Uterus (tissue), 2 donors: ENCODE measurements at regions not wholly inside any gene's neighbourhood (a gene's known extent, or its start where the extent isn't known, plus 50 kb on each side); places are given as distances from the start of the nearest gene placed in this dataset.

ENCODE experiments used
- POLR2A ChIP-seq, 2 donors: fragments of 450-650 bp; IDR thresholded peaks; one replicate each; pipeline ENCODE4 v1.6.1; 2016; ENCODE audit warnings: antibody characterized with exemption in 2 of 2, mild to moderate bottlenecking in 1 of 2, moderate library complexity in 1 of 2
- TF ChIP-seq, protein P1 (sequence below), 4 experiments: fragments of 200-600 bp in 2 of 4; fragments of 450-650 bp in 2 of 4; sonication (generic) in 2 of 4; IDR thresholded peaks; one replicate each; pipeline ENCODE4 v1.5.1; 2016 to 2019; ENCODE audit warnings: antibody characterized with exemption in 4 of 4, mild to moderate bottlenecking in 2 of 4, moderate library complexity in 1 of 4

DNA sequence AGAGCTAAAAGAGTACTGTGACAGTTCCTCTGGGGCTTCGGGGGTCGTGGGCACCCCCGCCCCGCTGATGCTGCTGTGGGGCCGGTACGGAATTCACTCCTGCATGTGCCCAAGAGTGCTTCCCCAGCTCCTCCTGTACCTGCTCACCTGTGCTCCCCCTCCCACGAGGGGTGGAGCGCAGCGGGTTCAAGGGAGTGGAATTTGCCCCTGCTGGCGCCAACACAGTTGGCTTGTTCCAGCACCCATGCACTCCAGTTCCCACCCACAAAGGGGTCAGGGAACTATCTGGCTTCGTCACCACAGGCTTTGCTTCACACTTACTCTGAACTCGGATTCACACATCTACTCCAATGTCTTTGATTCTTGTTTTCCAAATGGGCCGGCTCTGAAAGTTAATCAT lies 1086.9 kb upstream of the CDH6 start:
- TF ChIP-seq, protein P1, sequence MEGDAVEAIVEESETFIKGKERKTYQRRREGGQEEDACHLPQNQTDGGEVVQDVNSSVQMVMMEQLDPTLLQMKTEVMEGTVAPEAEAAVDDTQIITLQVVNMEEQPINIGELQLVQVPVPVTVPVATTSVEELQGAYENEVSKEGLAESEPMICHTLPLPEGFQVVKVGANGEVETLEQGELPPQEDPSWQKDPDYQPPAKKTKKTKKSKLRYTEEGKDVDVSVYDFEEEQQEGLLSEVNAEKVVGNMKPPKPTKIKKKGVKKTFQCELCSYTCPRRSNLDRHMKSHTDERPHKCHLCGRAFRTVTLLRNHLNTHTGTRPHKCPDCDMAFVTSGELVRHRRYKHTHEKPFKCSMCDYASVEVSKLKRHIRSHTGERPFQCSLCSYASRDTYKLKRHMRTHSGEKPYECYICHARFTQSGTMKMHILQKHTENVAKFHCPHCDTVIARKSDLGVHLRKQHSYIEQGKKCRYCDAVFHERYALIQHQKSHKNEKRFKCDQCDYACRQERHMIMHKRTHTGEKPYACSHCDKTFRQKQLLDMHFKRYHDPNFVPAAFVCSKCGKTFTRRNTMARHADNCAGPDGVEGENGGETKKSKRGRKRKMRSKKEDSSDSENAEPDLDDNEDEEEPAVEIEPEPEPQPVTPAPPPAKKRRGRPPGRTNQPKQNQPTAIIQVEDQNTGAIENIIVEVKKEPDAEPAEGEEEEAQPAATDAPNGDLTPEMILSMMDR (IDR thresholded peaks at IDR 0.05) = no peak
- no peak for TF ChIP-seq POLR2A (IDR thresholded peaks at IDR 0.05)
